ENCODE measurements at regions not wholly inside any gene's neighbourhood (a gene's known extent, or its start where the extent isn't known, plus 50 kb on each side); places are given as distances from the start of the nearest gene placed in this dataset.

- Histone ChIP-seq H3K4me1 (peaks cover 0 to 52% (median 13%) of the 10 kb centered on the region in 4 donors), H3K9me3 (no peaks in the 10 kb centered on the region), H3K4me3 (no peak overlapping the region), H3K27me3 (no peaks in the 10 kb centered on the region), H3K36me3 (no peaks in the 10 kb centered on the region), H3K27ac (peak overlapping the region; percentile 96 to 100 (median 97))
- no peak for DNase-seq (ENCODE audit: low spot score in 2 of 2)
- TF ChIP-seq CTCF (IDR thresholded peaks at IDR 0.05) (no peak), POLR2A (IDR thresholded peaks at IDR 0.05) (no peak), EP300 (IDR thresholded peaks at IDR 0.05) (no peak)
- 47 to 58% methylated on average over 2 of the region's 2 CpGs for WGBS, 2 donors
Observed at GRCh38 chr2:64748561-64748960, 94.8 kb upstream of the SERTAD2 start.

- 15 to 22% methylated on average over 4 of the region's 4 CpGs for WGBS, 2 donors
- H3K27ac ChIP-seq: peak overlapping the region; percentile 96 to 100 (median 97)
- TF ChIP-seq CTCF (IDR thresholded peaks at IDR 0.05): no peak
- no peak for TF ChIP-seq POLR2A (IDR thresholded peaks at IDR 0.05)
- peaks cover 0 to 52% (median 13%) of the 10 kb centered on the region in 4 donors for H3K4me1 ChIP-seq
- no peak for DNase-seq (ENCODE audit: low spot score in 2 of 2)
- no peaks in the 10 kb centered on the region for H3K9me3 ChIP-seq
- H3K4me3 ChIP-seq: peak overlapping the region; percentile 55 to 88 (median 80)
- H3K36me3 ChIP-seq: no peaks in the 10 kb centered on the region
- H3K27me3 ChIP-seq: no peaks in the 10 kb centered on the region
Observed at GRCh38 chr2:64749446-64749845, 95.7 kb upstream of the SERTAD2 start.

GRCh38 chr2:64750001-64750816 is 96.5 kb upstream of the SERTAD2 start:
- TF ChIP-seq CTCF (IDR thresholded peaks at IDR 0.05): peak in 1 of 5 experiments; percentile 55
- TF ChIP-seq POLR2A (IDR thresholded peaks at IDR 0.05): no peak
- Histone ChIP-seq H3K36me3 (no peaks in the 10 kb centered on the region), H3K27ac (peak overlapping the region; percentile 96 to 100 (median 97)), H3K27me3 (no peaks in the 10 kb centered on the region), H3K9me3 (no peaks in the 10 kb centered on the region), H3K4me3 (peak overlapping the region; percentile 55 to 88 (median 80)), H3K4me1 (peaks cover 0 to 52% (median 13%) of the 10 kb centered on the region in 4 donors)
- peak; percentile 46 to 54 for DNase-seq (ENCODE audit: low spot score in 2 of 2)
- 0% methylated on average over 35 to 38 of the region's 38 CpGs for WGBS, 2 donors

GRCh38 chr2:64750817-64751285 is 97.1 kb upstream of the SERTAD2 start:
- Histone ChIP-seq H3K36me3 (no peaks in the 10 kb centered on the region), H3K4me1 (peaks cover 0 to 46% (median 13%) of the 10 kb centered on the region in 4 donors), H3K9me3 (peaks cover 0 to under 1% (median 0%) of the 10 kb centered on the region in 4 donors), H3K27me3 (no peaks in the 10 kb centered on the region), H3K4me3 (peak overlapping the region; percentile 55 to 88 (median 80)), H3K27ac (peak overlapping the region; percentile 96 to 100 (median 97))
- DNase-seq (ENCODE audit: low spot score in 2 of 2): peak in 1 of 2 donors; percentile 98
- WGBS, 2 donors: 1% methylated on average over 28 to 43 of the region's 43 CpGs
- TF ChIP-seq CTCF (IDR thresholded peaks at IDR 0.05) (peak in 2 of 5 experiments; percentile 14 to 38), EP300 (IDR thresholded peaks at IDR 0.05) (peak in 1 of 2 donors; percentile 97), POLR2A (IDR thresholded peaks at IDR 0.05) (peak; percentile 97 to 99)
